SK-N-SH treated with all-trans-retinoic acid at 6 μM for 48 hours (cell line): ENCODE measurements at regions not wholly inside any gene's neighbourhood (a gene's known extent, or its start where the extent isn't known, plus 50 kb on each side); places are given as distances from the start of the nearest gene placed in this dataset.
"Not testable (repeated sequence)": the region's sequence is repeated elsewhere in the genome, so short reads cannot be mapped to it uniquely, and the experiment has no call there.

ENCODE experiments used
- ATAC-seq: fragments of 200-7000 bp; cut with Tn5 transposase; 3 replicates; pipeline ENCODE4 v1.9.1; 2020; ENCODE audit warnings: mild to moderate bottlenecking, moderate library complexity
- BACH2 ChIP-seq: fragments of 250-450 bp; sonication (Bioruptor Pico); IDR thresholded peaks from 2 replicates; pipeline ENCODE4 v1.9.0; 2021; ENCODE audit warnings: mild to moderate bottlenecking, borderline replicate concordance
- CREB5 ChIP-seq: fragments of 250-450 bp; sonication (Bioruptor Pico); IDR thresholded peaks from 2 replicates; pipeline ENCODE4 v1.5.1; 2020; ENCODE audit warnings: low read depth, mild to moderate bottlenecking, moderate library complexity
- CSDC2 ChIP-seq: fragments of 250-450 bp; sonication (Bioruptor Pico); IDR thresholded peaks from 2 replicates; pipeline ENCODE4 v1.5.0; 2020; ENCODE audit warnings: mild to moderate bottlenecking, moderate library complexity
- CSRNP3 ChIP-seq: fragments of 250-450 bp; sonication (Bioruptor Pico); IDR thresholded peaks from 2 replicates; pipeline ENCODE4 v1.5.1; 2021; ENCODE audit warnings: mild to moderate bottlenecking, moderate library complexity
- GLIS3 ChIP-seq: fragments of 250-450 bp; sonication (Bioruptor Pico); IDR thresholded peaks from 2 replicates; pipeline ENCODE4 v1.5.0; 2020; ENCODE audit warnings: mild to moderate bottlenecking, moderate library complexity
- ISL1 ChIP-seq: fragments of 250-450 bp; sonication (Bioruptor Pico); IDR thresholded peaks from 2 replicates; pipeline ENCODE4 v2.1.2; 2022; ENCODE audit warnings: mild to moderate bottlenecking, moderate library complexity
- OSR1 ChIP-seq: fragments of 250-450 bp; sonication (Bioruptor Pico); IDR thresholded peaks from 2 replicates; pipeline ENCODE4 v1.8.0; 2022; ENCODE audit warnings: moderate library complexity, mild to moderate bottlenecking, inconsistent platforms
- PATZ1 ChIP-seq: fragments of 250-450 bp; sonication (Bioruptor Pico); IDR thresholded peaks from 2 replicates; pipeline ENCODE4 v1.8.0; 2020; ENCODE audit warnings: mild to moderate bottlenecking, moderate library complexity, borderline replicate concordance
- PPARA ChIP-seq: fragments of 250-450 bp; sonication (Bioruptor Pico); IDR thresholded peaks from 2 replicates; pipeline ENCODE4 v1.5.0; 2020; ENCODE audit warnings: mild to moderate bottlenecking, borderline replicate concordance
- RARB ChIP-seq: fragments of 250-450 bp; sonication (Bioruptor Pico); IDR thresholded peaks from 2 replicates; pipeline ENCODE4 v1.8.0; 2021; ENCODE audit warnings: mild to moderate bottlenecking, moderate library complexity
- TCF4 ChIP-seq: fragments of 250-450 bp; sonication (Bioruptor Pico); IDR thresholded peaks from 2 replicates; pipeline ENCODE4 v1.8.0; 2021; ENCODE audit warnings: mild to moderate bottlenecking, moderate library complexity, borderline replicate concordance
- TOX ChIP-seq: fragments of 250-450 bp; sonication (Bioruptor Pico); IDR thresholded peaks from 2 replicates; pipeline ENCODE4 v1.8.0; 2021; ENCODE audit warnings: mild to moderate bottlenecking, moderate library complexity, borderline replicate concordance
- TSHZ2 ChIP-seq: fragments of 250-450 bp; sonication (Bioruptor Pico); IDR thresholded peaks from 2 replicates; pipeline ENCODE4 v1.5.0; 2020; ENCODE audit warnings: mild to moderate bottlenecking, moderate library complexity
- ZC3H10 ChIP-seq: fragments of 250-450 bp; sonication (Bioruptor Pico); IDR thresholded peaks from 2 replicates; pipeline ENCODE4 v1.5.1; 2021; ENCODE audit warnings: mild to moderate bottlenecking, moderate library complexity
- ZFP3 ChIP-seq: fragments of 250-450 bp; sonication (Bioruptor Pico); IDR thresholded peaks from 2 replicates; pipeline ENCODE4 v1.5.0; 2020; ENCODE audit warnings: mild to moderate bottlenecking, moderate library complexity
- ZFP30 ChIP-seq: fragments of 450-650 bp; formaldehyde crosslinking; IDR thresholded peaks from 2 replicates; pipeline ENCODE4 v1.5.0; 2022; ENCODE audit warnings: mild to moderate bottlenecking, moderate library complexity
- ZNF565 ChIP-seq: fragments of 450-650 bp; formaldehyde crosslinking; conservative IDR thresholded peaks from 2 replicates; pipeline ENCODE4 v1.5.0; 2020; ENCODE audit warnings: low read depth, mild to moderate bottlenecking, moderate library complexity
- ZNF70 ChIP-seq: fragments of 450-650 bp; formaldehyde crosslinking; IDR thresholded peaks from 2 replicates; pipeline ENCODE4 v1.5.0; 2020; ENCODE audit warnings: mild to moderate bottlenecking, moderate library complexity
- ZNF8 ChIP-seq: fragments of 450-650 bp; formaldehyde crosslinking; IDR thresholded peaks from 2 replicates; pipeline ENCODE4 v1.5.0; 2020; ENCODE audit warnings: mild to moderate bottlenecking, moderate library complexity

GRCh38 chr7:85335113-85335512 lies 148.3 kb upstream of the SEMA3D start:
- ATAC-seq = not testable (repeated sequence)

- no peak for TF ChIP-seq BACH2
- TF ChIP-seq GLIS3 (CRISPR knock-in tag) = no peak
- no peak for TF ChIP-seq CREB5 (CRISPR knock-in tag)
- TF ChIP-seq ZFP30 (CRISPR knock-in tag) = no peak
- TF ChIP-seq RARB (CRISPR knock-in tag) = no peak
- TF ChIP-seq ZNF565 (CRISPR knock-in tag) = no peak
- TF ChIP-seq PPARA = no peak
- no peak for TF ChIP-seq CSRNP3 (CRISPR knock-in tag)
- TF ChIP-seq ZNF70 (CRISPR knock-in tag) = no peak
- ATAC-seq = no peak
These were observed 141.7 kb upstream of the SEMA3D start for GRCh38 chr7:85328456-85328998.

DNA sequence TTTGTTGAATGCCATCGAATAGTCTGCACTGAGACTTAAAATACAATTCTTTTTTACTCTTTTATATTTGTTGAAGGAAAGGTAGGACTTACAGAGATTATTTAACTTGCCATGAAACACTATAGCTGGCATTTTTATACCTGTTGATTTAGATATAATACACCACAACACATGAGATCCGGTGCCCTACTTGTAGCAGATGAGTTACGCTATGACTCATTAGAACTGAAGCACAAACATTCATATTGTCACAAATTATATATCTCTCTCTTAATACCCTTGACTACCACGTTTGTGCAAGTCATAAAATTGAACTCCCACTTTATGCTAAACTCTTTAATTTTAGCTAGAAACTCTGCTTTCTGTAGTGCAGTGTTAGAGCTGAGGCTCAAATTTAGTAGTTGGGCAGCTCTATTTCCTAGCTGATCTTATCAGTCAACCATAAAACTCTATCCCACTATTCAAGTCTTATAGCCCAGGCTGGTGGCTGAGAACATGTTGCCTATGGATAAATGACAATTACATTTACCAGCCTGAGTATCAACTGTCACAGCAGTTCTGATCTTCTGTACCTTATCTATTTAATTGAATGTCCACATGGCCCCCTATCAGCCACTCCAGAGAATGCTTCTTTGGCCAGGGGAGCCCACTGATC lies 137.4 kb upstream of the SEMA3D start:
- TF ChIP-seq TCF4 (CRISPR knock-in tag) (peak; percentile 88; the same call in 1 of the 2 replicates), ZNF70 (CRISPR knock-in tag) (no peak), PATZ1 (CRISPR knock-in tag) (no peak), ISL1 (CRISPR knock-in tag) (no peak)
- ATAC-seq = peak; percentile 82

GRCh38 chr7:85322252-85322651 lies 135.4 kb upstream of the SEMA3D start:
- TF ChIP-seq TSHZ2 (CRISPR knock-in tag) = no peak
- no peak for TF ChIP-seq ZNF70 (CRISPR knock-in tag)
- TF ChIP-seq PPARA = no peak
- no peak for TF ChIP-seq ZNF8 (CRISPR knock-in tag)
- TF ChIP-seq OSR1 (CRISPR knock-in tag) = no peak
- no peak for TF ChIP-seq ZFP30 (CRISPR knock-in tag)
- TF ChIP-seq CSDC2 (CRISPR knock-in tag) = no peak
- TF ChIP-seq PATZ1 (CRISPR knock-in tag) = no peak
- TF ChIP-seq TOX (CRISPR knock-in tag) = no peak
- no peak for TF ChIP-seq ZC3H10
- TF ChIP-seq ISL1 (CRISPR knock-in tag) = no peak
- no peak for TF ChIP-seq BACH2
- TF ChIP-seq ZFP3 = no peak
- no peak for ATAC-seq
